ENCODE measurements at regions not wholly inside any gene's neighbourhood (a gene's known extent, or its start where the extent isn't known, plus 50 kb on each side); places are given as distances from the start of the nearest gene placed in this dataset.

GRCh38 chr7:52518869-52519268 is 516.6 kb upstream of the POM121L12 start:
- Histone ChIP-seq H3K27ac (ENCODE audit: low read depth, low read length) (no peak overlapping the region), H2BK15ac (ENCODE audit: low read length) (no peak overlapping the region), H3K9ac (replicated peaks in 1 of 4; ENCODE audit: extremely low read depth in 1 of 4, low read depth in 3 of 4, low read length in 3 of 4) (no peak overlapping the region), H2BK120ac (replicated peaks; ENCODE audit: low read depth, low read length) (no peak overlapping the region), H3K4me2 (ENCODE audit: insufficient read depth in 1 of 2, low read depth in 2 of 2, low read length in 2 of 2) (no peak overlapping the region), H2AFZ (ENCODE audit: low read length) (no peak overlapping the region; the same call in 1 of the 2 replicates), H2BK20ac (ENCODE audit: low read length) (no peak overlapping the region), H4K8ac (ENCODE audit: extremely low read depth, insufficient read depth, low read length) (no peak overlapping the region), H3K4me1 (replicated peaks in 1 of 4; ENCODE audit: control insufficient read depth in 3 of 4, insufficient read depth in 4 of 4, low read length in 3 of 4) (no peaks in the 10 kb centered on the region), H3K79me1 (ENCODE audit: low read depth, low read length) (no peaks in the 10 kb centered on the region), H3K23ac (ENCODE audit: insufficient read length) (no peak overlapping the region), H4K91ac (replicated peaks; ENCODE audit: insufficient read length, low read length) (no peak overlapping the region), H3K23me2 (ENCODE audit: low read depth, low read length) (no peaks in the 10 kb centered on the region), H3K14ac (ENCODE audit: insufficient read length) (no peak overlapping the region), H3K18ac (ENCODE audit: extremely low read depth, low read length) (no peak overlapping the region), H4K20me1 (replicated peaks in 1 of 2; ENCODE audit: control insufficient read depth in 1 of 2, insufficient read depth in 2 of 2, low read length in 2 of 2) (no peaks in the 10 kb centered on the region), H3K4me3 (ENCODE audit: extremely low read depth in 1 of 4, insufficient read depth in 2 of 4, low read depth in 3 of 4, low read length in 4 of 4) (no peak overlapping the region), H4K5ac (ENCODE audit: insufficient read length, low read depth, low read length) (no peak overlapping the region), H3K36me3 (ENCODE audit: control insufficient read depth in 2 of 4, insufficient read depth in 4 of 4, low read length in 3 of 4) (no peaks in the 10 kb centered on the region), H3K56ac (replicated peaks; ENCODE audit: insufficient read length, low read depth, low read length) (no peak overlapping the region), H2BK5ac (ENCODE audit: low read depth, low read length) (no peak overlapping the region), H3K4ac (replicated peaks; ENCODE audit: insufficient read length, low read depth, low read length) (no peak overlapping the region), H3K79me2 (ENCODE audit: control insufficient read depth in 1 of 2, insufficient read depth in 2 of 2, low read length in 2 of 2) (no peaks in the 10 kb centered on the region), H2BK12ac (ENCODE audit: low read depth, low read length) (no peak overlapping the region), H2AK5ac (ENCODE audit: low read depth, low read length) (no peak overlapping the region), H3K27me3 (replicated peaks in 1 of 4; ENCODE audit: control insufficient read depth in 3 of 4, extremely low read depth in 1 of 4, insufficient read depth in 3 of 4, low read length in 3 of 4) (no peaks in the 10 kb centered on the region), H3K9me3 (ENCODE audit: insufficient read depth in 2 of 2, low read depth in 1 of 2, low read length in 1 of 2) (no peaks in the 10 kb centered on the region)
- FAIRE-seq, result no peak
- ChIA-PET CTCF (ENCODE audit: partially characterized antibody) (no interaction called here), POLR2A (ENCODE audit: partially characterized antibody) (no interaction called here)
- WGBS, 2 experiments (ENCODE audit: extremely low coverage in 1 of 2, insufficient coverage in 1 of 2, insufficient read length in 1 of 2, insufficient replicate concordance in 2 of 2, low coverage in 1 of 2, low lambda C conversion rate in 2 of 2, missing lambda C conversion rate in 1 of 2), result 100% methylated on average over 1 of the region's 1 CpG; no CpG with 5 or more reads in 1 of the 2 experiments
- no peak for DNase-seq (ENCODE audit: low read depth in 1 of 2, low spot score in 2 of 2)
- TF ChIP-seq KDM1A (IDR thresholded peaks at IDR 0.05; ENCODE audit: borderline replicate concordance, low read length), result no peak
- no peak for TF ChIP-seq JUN (IDR thresholded peaks at IDR 0.05; ENCODE audit: low read depth, low read length)
- no peak for TF ChIP-seq SP2 (IDR thresholded peaks at IDR 0.05; ENCODE audit: low read length)
- no peak for TF ChIP-seq CTBP2 (IDR thresholded peaks at IDR 0.05; ENCODE audit: borderline replicate concordance, insufficient read depth, insufficient read length, low read length)
- TF ChIP-seq GABPA (IDR thresholded peaks at IDR 0.05; ENCODE audit: borderline replicate concordance, insufficient read depth, low read length), result no peak
- TF ChIP-seq MAX (IDR thresholded peaks at IDR 0.05), result no peak
- no peak for TF ChIP-seq RXRA (IDR thresholded peaks at IDR 0.05; ENCODE audit: insufficient read depth, low read depth, low read length)
- TF ChIP-seq SIN3A (conservative IDR thresholded peaks at IDR 0.05 in 1 of 2, IDR thresholded peaks at IDR 0.05 in 1 of 2; ENCODE audit: low read depth in 1 of 2, low read length in 2 of 2), result no peak
- no peak for TF ChIP-seq TBP (IDR thresholded peaks at IDR 0.05; ENCODE audit: low read depth, low read length)
- TF ChIP-seq YY1 (IDR thresholded peaks at IDR 0.05; ENCODE audit: low read depth, low read length), result no peak
- TF ChIP-seq HDAC6 (IDR thresholded peaks at IDR 0.05; ENCODE audit: low read depth, low read length), result no peak

All from H1 (cell line).